Endothelial cell of umbilical vein (primary cell): ENCODE measurements at regions not wholly inside any gene's neighbourhood (a gene's known extent, or its start where the extent isn't known, plus 50 kb on each side); places are given as distances from the start of the nearest gene placed in this dataset.

Experiments
- BruUV-seq: library from RNA; stranded (reverse); fragments of 400-500 nt; replicated peaks from 2 replicates; lab custom pipeline; 2021; lab: Mats Ljungman, UMichigan
- CTCF ChIA-PET: fragments of 300-600, 350-600 bp; sonication (Branson Sonifier 250); formaldehyde crosslinking; loops from one replicate; lab custom pipeline; 2021; ENCODE audit warnings: antibody characterized with exemption, inconsistent platforms; lab: Charles Lee
- POLR2A ChIA-PET: fragments of 300-600, 350-600 bp; sonication (Branson Sonifier 250); formaldehyde crosslinking; loops from one replicate; lab custom pipeline; 2021; ENCODE audit warnings: antibody characterized with exemption, inconsistent platforms; lab: Charles Lee
- DNase-seq: peaks from one replicate; pipeline ENCODE4 v3.0.0-alpha.2; 2011; ENCODE audit warnings: low read depth, low spot score
- FAIRE-seq: peaks from 2 replicates; lab custom pipeline; 2011; peaks lifted over from hg19 to GRCh38; lab: Jason Lieb, UNC
- H2AFZ ChIP-seq: 2 replicates; pipeline ENCODE4 v1.6.0; 2012; ENCODE audit warnings: low read depth, low read length, control low read depth, inconsistent platforms
- H3K27ac ChIP-seq: 2 replicates; pipeline ENCODE4 v1.5.1; 2011; ENCODE audit warnings: low read depth, mild to moderate bottlenecking, control low read depth, low read length, moderate library complexity; ENCODE audit not compliant: insufficient read depth
- H3K27me3 ChIP-seq, 2 experiments: 2 replicates each; pipeline versions ENCODE4 v1.6.0 to v1.6.1; 2011; ENCODE audit warnings: low read length in 2 of 2, mixed read lengths in 1 of 2; ENCODE audit not compliant: control insufficient read depth in 2 of 2, insufficient read depth in 2 of 2
- H3K36me3 ChIP-seq, 2 experiments: 2 replicates in 1 of 2; 3 replicates in 1 of 2; pipeline ENCODE4 v1.5.1; 2011; ENCODE audit warnings: low read length in 2 of 2, mild to moderate bottlenecking in 1 of 2, moderate library complexity in 1 of 2; ENCODE audit not compliant: control insufficient read depth in 2 of 2, insufficient read depth in 2 of 2; ENCODE audit errors: extremely low read depth in 1 of 2
- H3K4me1 ChIP-seq: 3 replicates; pipeline ENCODE4 v1.5.1; 2011; ENCODE audit warnings: mild to moderate bottlenecking, low read length; ENCODE audit not compliant: control insufficient read depth, insufficient read depth; ENCODE audit errors: extremely low read depth
- H3K4me2 ChIP-seq: 2 replicates; pipeline ENCODE4 v1.6.1; 2011; ENCODE audit warnings: low read length, control low read depth, mixed read lengths; ENCODE audit not compliant: insufficient read depth
- H3K4me3 ChIP-seq, 3 experiments: fragments of 200-600 bp in 1 of 3; sonication (generic), shearing (Covaris generic) in 1 of 3; replicated peaks in 1 of 3; 2 replicates each; pipeline ENCODE4 v1.5.1; 2011 to 2016; ENCODE audit warnings: control low read depth in 3 of 3, low read length in 3 of 3, mild to moderate bottlenecking in 2 of 3, inconsistent platforms in 1 of 3, low read depth in 1 of 3, moderate library complexity in 1 of 3; ENCODE audit not compliant: insufficient read depth in 1 of 3
- H3K79me2 ChIP-seq: 2 replicates; pipeline ENCODE4 v1.6.0; 2012; ENCODE audit warnings: low read length, inconsistent platforms; ENCODE audit not compliant: control insufficient read depth, insufficient read depth
- H3K9ac ChIP-seq: replicated peaks from 2 replicates; pipeline ENCODE3; 2011; ENCODE audit warnings: low read length, control low read depth; ENCODE audit not compliant: insufficient read depth; ENCODE audit errors: extremely low read depth
- H3K9me1 ChIP-seq: replicated peaks from 3 replicates; pipeline ENCODE4 v1.6.0; 2011; ENCODE audit warnings: mild to moderate bottlenecking, low read length; ENCODE audit not compliant: control insufficient read depth, insufficient read depth; ENCODE audit errors: extremely low read depth
- H3K9me3 ChIP-seq: replicated peaks from 2 replicates; pipeline ENCODE4 v1.5.1; 2012; ENCODE audit warnings: low read length, inconsistent platforms; ENCODE audit not compliant: control insufficient read depth, insufficient read depth
- H4K20me1 ChIP-seq: replicated peaks from 2 replicates; pipeline ENCODE3; 2011; ENCODE audit warnings: mild to moderate bottlenecking, low read length; ENCODE audit not compliant: control insufficient read depth, insufficient read depth; ENCODE audit errors: extremely low read depth
- CTCF ChIP-seq, 2 donors: IDR thresholded peaks; 1 replicate in 1 of 2; 2 replicates in 1 of 2; pipeline ENCODE4 v1.5.1; 2011; ENCODE audit warnings: low read length in 2 of 2, mild to moderate bottlenecking in 2 of 2, moderate library complexity in 2 of 2, control low read depth in 1 of 2, inconsistent platforms in 1 of 2, low read depth in 1 of 2; ENCODE audit not compliant: insufficient read depth in 1 of 2; ENCODE audit errors: extremely low read depth in 1 of 2
- EZH2 ChIP-seq: IDR thresholded peaks from 2 replicates; pipeline ENCODE4 v1.6.1; 2012; ENCODE audit warnings: borderline replicate concordance, low read depth, mild to moderate bottlenecking, moderate library complexity, low read length, inconsistent platforms; ENCODE audit not compliant: severe bottlenecking
- FOS ChIP-seq: IDR thresholded peaks from 2 replicates; pipeline ENCODE4 v1.6.1; 2011; ENCODE audit warnings: mild to moderate bottlenecking, low read length, moderate library complexity, borderline replicate concordance; ENCODE audit not compliant: insufficient read depth
- GATA2 ChIP-seq: IDR thresholded peaks from 2 replicates; pipeline ENCODE4 v1.7.0; 2011; ENCODE audit warnings: low read depth, mild to moderate bottlenecking, moderate library complexity, mixed read lengths, low read length; ENCODE audit not compliant: insufficient read length, insufficient read depth
- JUN ChIP-seq: IDR thresholded peaks from 2 replicates; pipeline ENCODE4 v1.6.1; 2011; ENCODE audit warnings: borderline replicate concordance, low read depth; ENCODE audit not compliant: insufficient read length, insufficient read depth
- MAX ChIP-seq: IDR thresholded peaks from 2 replicates; pipeline ENCODE4 v1.6.1; 2011; ENCODE audit not compliant: insufficient read depth, insufficient read length
- MYC ChIP-seq: IDR thresholded peaks from one replicate; pipeline ENCODE4 v1.6.1; 2011; ENCODE audit warnings: mild to moderate bottlenecking, low read depth, low read length
- POLR2A ChIP-seq: IDR thresholded peaks from 2 replicates; pipeline ENCODE4 v1.6.1; 2012; ENCODE audit warnings: low read depth, mild to moderate bottlenecking, control low read depth, low read length
- POLR2AphosphoS5 ChIP-seq: IDR thresholded peaks from 2 replicates; pipeline ENCODE4 v1.6.1; 2012; ENCODE audit warnings: low read depth, mild to moderate bottlenecking, control low read depth, low read length, moderate library complexity; ENCODE audit not compliant: insufficient read depth
- dilution Hi-C: fragments of 300-500 bp; cut with MboI; formaldehyde crosslinking; loops from one replicate; pipeline ENCODE4 v1.15.0; 2019; ENCODE audit warnings: low sequenced_read_pairs; ENCODE audit not compliant: extremely low pct_ligation_motif_present
- intact Hi-C: fragments of 100-400 bp; cut with micrococcal nuclease; formaldehyde crosslinking; loops from one replicate; pipeline ENCODE4 v1.10.0; 2022

DNA sequence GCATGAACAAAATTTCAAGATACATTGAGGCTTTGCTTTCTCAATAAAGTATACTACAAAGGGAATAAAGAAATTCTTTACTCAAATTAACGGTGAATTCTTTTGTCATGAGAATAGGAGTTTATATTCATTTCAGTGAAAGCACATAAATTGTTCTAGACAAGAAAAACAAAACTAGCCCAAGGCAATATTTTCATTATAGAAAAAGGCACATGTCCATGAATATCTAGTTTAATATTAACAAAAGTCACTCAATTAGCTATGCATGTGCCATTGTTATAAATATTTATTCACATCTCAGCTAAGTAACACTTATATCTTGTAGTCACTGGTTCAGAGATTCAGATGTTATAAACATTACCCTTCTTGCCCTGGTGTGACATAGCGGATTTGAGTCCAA lies 369.3 kb downstream of the GPATCH2 start:
- Histone ChIP-seq H3K27me3 (no peaks in the 10 kb centered on the region), H3K9me3 (peaks cover 4% of the 10 kb centered on the region), H3K79me2 (no peaks in the 10 kb centered on the region), H2AFZ (no peak overlapping the region), H3K36me3 (no peaks in the 10 kb centered on the region), H3K9me1 (no peaks in the 10 kb centered on the region), H3K4me3 (no peak overlapping the region), H3K4me1 (no peaks in the 10 kb centered on the region), H3K27ac (no peak overlapping the region), H4K20me1 (no peaks in the 10 kb centered on the region), H3K4me2 (no peak overlapping the region), H3K9ac (no peak overlapping the region)
- DNase-seq: no peak
- ChIA-PET POLR2A (no interaction called here), CTCF (no interaction called here)
- no peak for FAIRE-seq
- TF ChIP-seq MYC (no peak), FOS (no peak), POLR2AphosphoS5 (no peak), POLR2A (no peak), EZH2 (no peak), MAX (no peak), GATA2 (no peak), CTCF (IDR thresholded peaks at IDR 0.05; ENCODE audit: extremely low read depth in 1 of 2, insufficient read depth in 1 of 2, low read depth in 1 of 2, low read length in 2 of 2) (no peak), JUN (no peak)
- dilution Hi-C loops: no loop called here
- intact Hi-C loops: no loop called here
- no TSS peak for BruUV-seq
